ENCODE measurements at regions not wholly inside any gene's neighbourhood (a gene's known extent, or its start where the extent isn't known, plus 50 kb on each side); places are given as distances from the start of the nearest gene placed in this dataset.

DNA sequence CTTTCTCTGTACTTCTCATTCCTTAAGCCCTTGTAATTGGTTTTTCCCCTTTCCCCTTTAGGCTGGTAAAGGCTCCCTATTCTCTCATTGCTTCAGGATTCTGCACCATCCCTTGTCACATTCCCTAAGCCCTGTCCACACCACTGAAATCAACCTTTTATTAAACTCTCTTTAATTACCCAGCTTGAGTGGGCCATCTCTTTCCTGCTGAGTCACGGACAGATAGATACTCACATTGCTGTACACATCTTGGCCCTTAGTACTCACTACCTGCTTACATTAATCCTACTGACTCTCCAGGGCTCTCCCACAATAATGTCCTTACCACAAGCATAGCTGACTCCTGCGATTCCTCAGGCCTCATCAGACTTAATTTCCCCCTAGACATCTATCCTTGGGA lies 94.0 kb upstream of the PCGF5 start:
- Histone ChIP-seq H3F3A (ENCODE audit: insufficient read depth, low read depth) (no peaks in the 10 kb centered on the region), H3K79me2 (ENCODE audit: low read depth) (no peaks in the 10 kb centered on the region), H3K27ac (no peak overlapping the region), H2AFZ (no peak overlapping the region), H3K4me3 (no peak overlapping the region), H4K20me1 (ENCODE audit: insufficient read depth) (no peaks in the 10 kb centered on the region), H3K9me2 (ENCODE audit: insufficient read depth) (no peaks in the 10 kb centered on the region; the same call in 1 of the 2 replicates), H3K9me3 (ENCODE audit: insufficient read depth, low read depth) (no peaks in the 10 kb centered on the region), H3K4me1 (replicated peaks; ENCODE audit: insufficient read depth) (no peaks in the 10 kb centered on the region), H3K4me2 (no peak overlapping the region), H3K27me3 (ENCODE audit: insufficient read depth, low read depth) (no peaks in the 10 kb centered on the region), H3K36me3 (ENCODE audit: low read depth) (no peaks in the 10 kb centered on the region)
- ChIA-PET POLR2A (ENCODE audit: unreplicated experiment) (no interaction called here), CTCF (no interaction called here)
- TF ChIP-seq, protein P1, sequence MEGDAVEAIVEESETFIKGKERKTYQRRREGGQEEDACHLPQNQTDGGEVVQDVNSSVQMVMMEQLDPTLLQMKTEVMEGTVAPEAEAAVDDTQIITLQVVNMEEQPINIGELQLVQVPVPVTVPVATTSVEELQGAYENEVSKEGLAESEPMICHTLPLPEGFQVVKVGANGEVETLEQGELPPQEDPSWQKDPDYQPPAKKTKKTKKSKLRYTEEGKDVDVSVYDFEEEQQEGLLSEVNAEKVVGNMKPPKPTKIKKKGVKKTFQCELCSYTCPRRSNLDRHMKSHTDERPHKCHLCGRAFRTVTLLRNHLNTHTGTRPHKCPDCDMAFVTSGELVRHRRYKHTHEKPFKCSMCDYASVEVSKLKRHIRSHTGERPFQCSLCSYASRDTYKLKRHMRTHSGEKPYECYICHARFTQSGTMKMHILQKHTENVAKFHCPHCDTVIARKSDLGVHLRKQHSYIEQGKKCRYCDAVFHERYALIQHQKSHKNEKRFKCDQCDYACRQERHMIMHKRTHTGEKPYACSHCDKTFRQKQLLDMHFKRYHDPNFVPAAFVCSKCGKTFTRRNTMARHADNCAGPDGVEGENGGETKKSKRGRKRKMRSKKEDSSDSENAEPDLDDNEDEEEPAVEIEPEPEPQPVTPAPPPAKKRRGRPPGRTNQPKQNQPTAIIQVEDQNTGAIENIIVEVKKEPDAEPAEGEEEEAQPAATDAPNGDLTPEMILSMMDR (conservative IDR thresholded peaks at IDR 0.05), result no peak
- no peak for TF ChIP-seq EZH2 (IDR thresholded peaks at IDR 0.05; ENCODE audit: low read depth)
- intact Hi-C loops (cut with micrococcal nuclease; ENCODE audit: unreplicated experiment), result no loop called here
- no peak for DNase-seq
- no TSS peak for BruUV-seq (replicated peaks)

GRCh38 chr10:91127341-91128082 lies 93.0 kb upstream of the PCGF5 start:
- no peak overlapping the region for H3K27ac ChIP-seq
- no peaks in the 10 kb centered on the region for H3K4me1 ChIP-seq (replicated peaks; ENCODE audit: insufficient read depth)
- no peak for DNase-seq
- intact Hi-C loops (cut with micrococcal nuclease; ENCODE audit: unreplicated experiment), result no loop called here
- no peaks in the 10 kb centered on the region for H3K79me2 ChIP-seq (ENCODE audit: low read depth)
- H3K4me2 ChIP-seq, result no peak overlapping the region
- H3K4me3 ChIP-seq, result no peak overlapping the region
- no TSS peak for BruUV-seq (replicated peaks)
- no peak overlapping the region for H2AFZ ChIP-seq
- no peaks in the 10 kb centered on the region for H3K27me3 ChIP-seq (ENCODE audit: insufficient read depth, low read depth)
- H4K20me1 ChIP-seq (ENCODE audit: insufficient read depth), result no peaks in the 10 kb centered on the region
- H3K36me3 ChIP-seq (ENCODE audit: low read depth), result no peaks in the 10 kb centered on the region
- CTCF ChIA-PET, result no interaction called here
- POLR2A ChIA-PET (ENCODE audit: unreplicated experiment), result no interaction called here
- TF ChIP-seq EZH2 (IDR thresholded peaks at IDR 0.05; ENCODE audit: low read depth), result no peak
- TF ChIP-seq, protein P1 (conservative IDR thresholded peaks at IDR 0.05), result no peak
- H3K9me2 ChIP-seq (ENCODE audit: insufficient read depth), result no peaks in the 10 kb centered on the region; the same call in 1 of the 2 replicates
- H3F3A ChIP-seq (ENCODE audit: insufficient read depth, low read depth), result no peaks in the 10 kb centered on the region
- no peaks in the 10 kb centered on the region for H3K9me3 ChIP-seq (ENCODE audit: insufficient read depth, low read depth)

- Histone ChIP-seq H3K4me3 (no peak overlapping the region), H4K20me1 (ENCODE audit: insufficient read depth) (no peaks in the 10 kb centered on the region), H3K9me3 (ENCODE audit: insufficient read depth, low read depth) (no peaks in the 10 kb centered on the region), H3K9me2 (ENCODE audit: insufficient read depth) (no peaks in the 10 kb centered on the region), H2AFZ (no peak overlapping the region), H3K36me3 (ENCODE audit: low read depth) (no peaks in the 10 kb centered on the region), H3K4me1 (replicated peaks; ENCODE audit: insufficient read depth) (no peaks in the 10 kb centered on the region), H3K79me2 (ENCODE audit: low read depth) (no peaks in the 10 kb centered on the region), H3K4me2 (no peak overlapping the region), H3K27ac (no peak overlapping the region), H3F3A (ENCODE audit: insufficient read depth, low read depth) (no peaks in the 10 kb centered on the region), H3K27me3 (ENCODE audit: insufficient read depth, low read depth) (no peaks in the 10 kb centered on the region)
- no TSS peak for BruUV-seq (replicated peaks)
- intact Hi-C loops (cut with micrococcal nuclease; ENCODE audit: unreplicated experiment), result no loop called here
- no peak for DNase-seq
- ChIA-PET POLR2A (ENCODE audit: unreplicated experiment) (no interaction called here), CTCF (no interaction called here)
- TF ChIP-seq EZH2 (IDR thresholded peaks at IDR 0.05; ENCODE audit: low read depth), result no peak
- TF ChIP-seq, protein P1 (conservative IDR thresholded peaks at IDR 0.05), result no peak
These were observed 85.3 kb upstream of the PCGF5 start for GRCh38 chr10:91135113-91135512.

Measured in PC-9 (cell line).